ENCODE measurements at regions not wholly inside any gene's neighbourhood (a gene's known extent, or its start where the extent isn't known, plus 50 kb on each side); places are given as distances from the start of the nearest gene placed in this dataset.

DNA sequence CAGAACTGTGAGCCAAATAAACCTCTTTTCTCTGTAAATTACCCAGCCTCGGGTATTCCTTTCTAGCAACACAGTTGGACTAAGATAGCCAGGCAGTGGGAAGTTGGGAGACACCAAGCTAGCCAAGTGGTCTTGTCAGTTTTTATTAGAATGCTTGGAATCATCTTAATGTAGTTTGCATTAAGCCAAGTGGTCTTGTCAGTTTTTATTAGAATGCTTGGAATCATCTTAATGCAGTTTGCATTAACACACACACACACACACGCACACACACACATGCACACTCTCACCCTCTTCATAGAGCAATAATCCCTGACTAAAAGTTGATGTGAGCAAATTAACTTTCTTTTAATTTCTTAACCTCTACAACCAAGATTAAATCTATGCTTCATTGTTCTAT is 151.5 kb downstream of the VAPA start:
- TF ChIP-seq, protein P1, sequence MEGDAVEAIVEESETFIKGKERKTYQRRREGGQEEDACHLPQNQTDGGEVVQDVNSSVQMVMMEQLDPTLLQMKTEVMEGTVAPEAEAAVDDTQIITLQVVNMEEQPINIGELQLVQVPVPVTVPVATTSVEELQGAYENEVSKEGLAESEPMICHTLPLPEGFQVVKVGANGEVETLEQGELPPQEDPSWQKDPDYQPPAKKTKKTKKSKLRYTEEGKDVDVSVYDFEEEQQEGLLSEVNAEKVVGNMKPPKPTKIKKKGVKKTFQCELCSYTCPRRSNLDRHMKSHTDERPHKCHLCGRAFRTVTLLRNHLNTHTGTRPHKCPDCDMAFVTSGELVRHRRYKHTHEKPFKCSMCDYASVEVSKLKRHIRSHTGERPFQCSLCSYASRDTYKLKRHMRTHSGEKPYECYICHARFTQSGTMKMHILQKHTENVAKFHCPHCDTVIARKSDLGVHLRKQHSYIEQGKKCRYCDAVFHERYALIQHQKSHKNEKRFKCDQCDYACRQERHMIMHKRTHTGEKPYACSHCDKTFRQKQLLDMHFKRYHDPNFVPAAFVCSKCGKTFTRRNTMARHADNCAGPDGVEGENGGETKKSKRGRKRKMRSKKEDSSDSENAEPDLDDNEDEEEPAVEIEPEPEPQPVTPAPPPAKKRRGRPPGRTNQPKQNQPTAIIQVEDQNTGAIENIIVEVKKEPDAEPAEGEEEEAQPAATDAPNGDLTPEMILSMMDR (IDR thresholded peaks at IDR 0.05): no peak
- no peak for TF ChIP-seq POLR2A (IDR thresholded peaks at IDR 0.05)
